Hematopoietic multipotent progenitor cell treated with erythropoietin and hydrocortisone succinate and interleukin-3 and kit ligand, for 15 days (in vitro differentiated cells): ENCODE measurements at regions not wholly inside any gene's neighbourhood (a gene's known extent, or its start where the extent isn't known, plus 50 kb on each side); places are given as distances from the start of the nearest gene placed in this dataset.

ENCODE experiments used
- DNase-seq: peaks from one replicate; pipeline ENCODE4 v3.0.0-alpha.2; 2015; ENCODE audit warnings: low spot score

DNA sequence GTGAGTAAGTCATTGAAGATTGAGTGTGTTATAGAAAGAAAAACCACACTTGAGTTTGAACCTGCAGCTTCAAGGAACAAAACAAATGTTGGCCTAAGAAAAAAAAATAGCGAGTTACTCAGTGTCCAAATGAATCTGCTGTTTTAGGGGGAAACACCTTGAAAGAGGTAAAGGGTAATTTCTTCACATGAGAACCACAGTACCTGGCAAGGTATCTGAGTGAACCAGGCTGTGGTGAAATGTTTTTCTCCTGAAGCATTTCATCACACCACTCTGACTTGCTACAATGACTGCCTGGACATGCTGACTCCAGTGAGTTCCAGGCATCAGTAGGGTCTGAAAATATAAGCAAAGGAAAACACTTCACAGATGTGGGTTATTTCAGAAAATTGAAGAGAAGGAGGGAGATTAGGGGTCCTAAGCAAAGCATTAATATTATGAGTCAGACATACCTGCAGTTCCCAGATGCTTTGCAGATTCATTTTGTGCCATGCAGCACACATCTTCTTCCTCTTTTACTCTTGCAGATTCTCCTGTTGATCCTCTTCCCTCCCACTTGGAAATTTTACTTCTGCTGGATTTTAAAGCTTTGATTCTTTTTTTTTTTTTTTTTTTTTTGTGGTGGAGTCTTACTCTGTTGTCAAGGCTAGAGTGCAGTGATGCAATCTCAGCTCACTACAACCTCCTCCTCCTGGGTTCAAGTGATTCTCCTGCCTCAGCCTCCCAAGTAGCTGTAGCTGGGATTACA lies 206.2 kb upstream of the SGK1 start:
- no peak for DNase-seq

- no peak for DNase-seq
Observed at GRCh38 chr6:134523051-134523450, 205.1 kb upstream of the SGK1 start.

DNA sequence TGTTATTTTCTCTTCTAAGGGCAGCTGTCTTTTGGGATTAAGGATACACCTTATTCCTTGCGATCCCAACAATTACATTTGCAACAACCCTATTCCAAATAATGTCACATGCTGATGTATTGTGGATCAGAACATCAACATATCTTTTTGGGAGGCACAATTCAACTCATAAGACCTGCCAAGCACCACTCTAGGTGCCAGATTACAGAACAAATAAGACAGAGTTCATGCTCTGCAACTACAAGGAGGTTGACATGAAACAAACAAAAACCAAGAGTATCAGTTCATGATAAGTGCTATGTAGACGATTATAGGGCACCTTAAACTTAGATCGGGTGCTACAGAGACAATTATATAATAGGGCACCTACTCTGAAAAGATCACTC lies 203.2 kb upstream of the SGK1 start:
- DNase-seq = no peak

- no peak for DNase-seq
Observed at GRCh38 chr6:134520181-134521115, 202.5 kb upstream of the SGK1 start.

GRCh38 chr6:134519465-134519864 lies 201.6 kb upstream of the SGK1 start:
- DNase-seq = no peak

DNA sequence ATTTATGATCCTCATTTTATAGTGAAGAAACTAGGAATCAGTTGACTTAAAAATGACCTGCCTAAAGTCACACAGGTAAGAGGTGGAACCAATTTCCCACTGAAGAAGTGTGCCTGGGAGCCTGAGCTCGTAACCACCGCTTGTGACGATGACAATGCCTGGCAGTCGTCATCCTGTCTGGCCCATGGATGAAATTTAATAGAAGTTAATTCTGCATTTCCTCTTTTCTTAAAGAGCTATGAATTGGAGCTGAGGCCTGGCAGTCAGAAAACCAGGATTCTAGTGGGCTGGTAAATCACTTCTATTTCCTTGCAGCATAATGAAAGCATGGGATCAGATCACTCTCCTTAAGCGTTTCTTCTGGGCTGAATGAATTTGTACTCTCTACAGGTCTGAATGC lies 200.0 kb upstream of the SGK1 start:
- no peak for DNase-seq

- no peak for DNase-seq
Observed at GRCh38 chr6:134517145-134517658, 199.3 kb upstream of the SGK1 start.

- DNase-seq = no peak
Observed at GRCh38 chr6:134516582-134516981, 198.7 kb upstream of the SGK1 start.

DNA sequence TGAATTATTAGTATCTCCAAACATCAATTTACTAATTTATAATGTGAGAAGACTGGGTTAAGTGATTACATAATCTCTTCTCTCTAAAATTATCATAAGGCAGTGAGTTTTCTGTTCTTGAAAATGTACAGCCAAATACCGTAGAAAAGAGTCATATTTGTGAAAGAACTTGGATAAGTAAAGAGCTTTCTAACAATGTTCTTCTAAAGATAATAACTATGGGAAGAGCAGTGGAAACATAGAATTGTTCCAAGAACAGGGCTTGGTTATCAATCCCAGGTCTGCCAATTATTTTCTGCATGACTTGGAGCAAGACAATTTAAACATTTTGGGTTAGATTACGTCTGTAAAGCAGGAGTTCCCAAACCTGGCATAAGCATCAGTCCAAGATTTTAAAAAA lies 198.1 kb upstream of the SGK1 start:
- DNase-seq = no peak

DNA sequence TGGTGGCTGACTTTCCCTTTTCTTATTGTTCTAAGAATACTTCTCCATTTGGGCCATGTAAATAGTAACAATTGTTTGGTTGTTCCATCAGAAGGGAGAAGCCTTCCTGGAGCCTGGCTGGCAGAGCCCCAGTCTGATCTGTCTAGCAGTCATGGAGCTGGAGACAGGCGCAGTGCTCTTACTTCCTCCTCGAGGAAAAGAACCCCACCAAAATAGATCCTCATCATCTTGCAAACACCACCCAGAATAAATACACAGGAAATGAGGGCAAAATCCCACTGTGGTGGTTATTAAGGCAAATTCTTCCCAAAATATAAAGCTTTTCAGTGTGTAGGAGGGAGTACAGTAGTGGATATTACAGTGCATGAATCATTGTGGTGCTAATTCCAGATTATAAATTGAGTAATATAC lies 195.1 kb upstream of the SGK1 start:
- DNase-seq = no peak

- DNase-seq = no peak
Observed at GRCh38 chr6:134511984-134512683, 194.2 kb upstream of the SGK1 start.

- DNase-seq = no peak
Observed at GRCh38 chr6:134510920-134511319, 193.0 kb upstream of the SGK1 start.

DNA sequence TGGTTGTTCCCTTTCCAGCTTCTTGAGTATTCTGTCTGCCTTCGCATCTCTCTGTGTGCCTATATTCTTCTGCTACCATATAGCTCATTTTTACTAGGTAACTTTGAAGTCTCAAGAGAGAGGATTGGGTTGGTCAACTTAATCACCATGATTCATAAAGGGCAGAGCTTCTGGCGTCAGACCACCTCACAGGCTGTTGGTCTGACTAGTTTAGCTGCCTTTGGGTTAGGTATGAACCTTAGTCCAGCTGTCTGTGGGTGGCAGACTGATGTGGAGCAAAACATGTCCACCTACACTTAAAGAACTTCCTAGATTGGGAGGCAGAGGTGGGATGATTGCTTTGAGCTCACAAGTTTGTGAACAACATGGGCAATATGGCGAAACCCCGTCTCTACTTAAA lies 192.2 kb upstream of the SGK1 start:
- DNase-seq = no peak

DNA sequence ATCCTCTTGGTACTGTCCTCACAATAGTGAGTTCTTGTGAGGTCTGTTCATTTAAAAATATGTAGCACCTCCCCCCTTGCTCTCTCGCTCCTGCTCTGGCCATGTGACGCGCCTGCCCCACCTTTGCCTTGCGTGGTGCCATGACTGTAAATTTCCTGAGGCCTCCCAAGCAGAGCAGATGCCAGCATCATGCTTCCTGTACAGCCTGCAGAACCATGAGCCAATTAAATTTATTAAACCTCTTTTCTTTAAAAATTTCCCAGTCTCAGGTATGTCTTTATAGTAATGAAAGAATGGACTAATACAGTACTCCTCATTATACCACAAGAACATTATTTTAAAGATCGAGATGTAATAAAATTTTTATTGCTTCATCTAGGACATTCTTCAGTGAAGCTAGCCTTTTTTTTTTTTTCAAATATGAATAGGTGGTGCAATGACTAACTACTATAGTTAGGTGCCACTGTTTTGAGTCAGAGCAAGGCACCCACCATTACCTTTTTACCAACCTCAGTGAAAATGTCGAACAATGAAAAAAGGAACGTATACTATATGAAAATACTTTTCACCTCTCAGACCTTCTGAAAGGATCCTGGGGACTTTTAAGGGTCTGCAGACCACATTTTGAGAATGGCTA lies 191.1 kb upstream of the SGK1 start:
- DNase-seq = no peak

GRCh38 chr6:134506162-134506561 lies 188.2 kb upstream of the SGK1 start:
- no peak for DNase-seq

- no peak for DNase-seq
Observed at GRCh38 chr6:134503585-134504281, 185.8 kb upstream of the SGK1 start.

GRCh38 chr6:134502614-134503549 lies 185.0 kb upstream of the SGK1 start:
- no peak for DNase-seq

GRCh38 chr6:134495890-134496248 lies 178.0 kb upstream of the SGK1 start:
- DNase-seq = no peak

- no peak for DNase-seq
Observed at GRCh38 chr6:134495203-134495889, 177.4 kb upstream of the SGK1 start.

- no peak for DNase-seq
Observed at GRCh38 chr6:134493789-134494188, 175.9 kb upstream of the SGK1 start.
